ENCODE measurements at regions not wholly inside any gene's neighbourhood (a gene's known extent, or its start where the extent isn't known, plus 50 kb on each side); places are given as distances from the start of the nearest gene placed in this dataset.

GRCh38 chr11:32006799-32007388, 84.0 kb upstream of the RCN1 start:
- in situ Hi-C loops (cut with MboI; ENCODE audit: low pct_unique_long_range_greater_than_20kb, low sequenced_read_pairs, unreplicated experiment), result no loop called here

GRCh38 chr11:32005786-32006416, 85.0 kb upstream of the RCN1 start:
- DNase-seq (ENCODE audit: low spot score), result no peak
- in situ Hi-C loops (cut with MboI; ENCODE audit: low pct_unique_long_range_greater_than_20kb, low sequenced_read_pairs, unreplicated experiment), result no loop called here
- no peak for TF ChIP-seq CTCF (IDR thresholded peaks at IDR 0.05; ENCODE audit: extremely low read depth, insufficient read depth, missing control alignments)

More at GRCh38 chr11:32006799-32007388, 84.0 kb upstream of the RCN1 start:
- peak; percentile 74 for TF ChIP-seq CTCF (IDR thresholded peaks at IDR 0.05; ENCODE audit: extremely low read depth, insufficient read depth, missing control alignments)
- DNase-seq (ENCODE audit: low spot score), result peak; percentile 60

- TF ChIP-seq CTCF (IDR thresholded peaks at IDR 0.05; ENCODE audit: extremely low read depth, insufficient read depth, missing control alignments), result no peak
- DNase-seq (ENCODE audit: low spot score), result no peak
- in situ Hi-C loops (cut with MboI; ENCODE audit: low pct_unique_long_range_greater_than_20kb, low sequenced_read_pairs, unreplicated experiment), result no loop called here
These were observed 87.5 kb upstream of the RCN1 start for GRCh38 chr11:32003335-32003734.

- in situ Hi-C loops (cut with MboI; ENCODE audit: low pct_unique_long_range_greater_than_20kb, low sequenced_read_pairs, unreplicated experiment), result no loop called here
- no peak for TF ChIP-seq CTCF (IDR thresholded peaks at IDR 0.05; ENCODE audit: extremely low read depth, insufficient read depth, missing control alignments)
- no peak for DNase-seq (ENCODE audit: low spot score)
These were observed 88.6 kb upstream of the RCN1 start for GRCh38 chr11:32002311-32002710.

GRCh38 chr11:31997955-31998354, 92.9 kb upstream of the RCN1 start:
- DNase-seq (ENCODE audit: low spot score), result no peak
- in situ Hi-C loops (cut with MboI; ENCODE audit: low pct_unique_long_range_greater_than_20kb, low sequenced_read_pairs, unreplicated experiment), result no loop called here
- no peak for TF ChIP-seq CTCF (IDR thresholded peaks at IDR 0.05; ENCODE audit: extremely low read depth, insufficient read depth, missing control alignments)

- in situ Hi-C loops (cut with MboI; ENCODE audit: low pct_unique_long_range_greater_than_20kb, low sequenced_read_pairs, unreplicated experiment), result no loop called here
- no peak for TF ChIP-seq CTCF (IDR thresholded peaks at IDR 0.05; ENCODE audit: extremely low read depth, insufficient read depth, missing control alignments)
- no peak for DNase-seq (ENCODE audit: low spot score)
These were observed 94.6 kb upstream of the RCN1 start for GRCh38 chr11:31996159-31996881.
